Mesenchymal stem cell (in vitro differentiated cells and primary cell): ENCODE measurements at regions not wholly inside any gene's neighbourhood (a gene's known extent, or its start where the extent isn't known, plus 50 kb on each side); places are given as distances from the start of the nearest gene placed in this dataset.

Experiments used
- DNase-seq: peaks from one replicate; pipeline ENCODE4 v3.0.0-alpha.2; 2013
- H2AFZ ChIP-seq: one replicate; pipeline ENCODE4 v1.6.1; 2013; ENCODE audit warnings: low read depth, mild to moderate bottlenecking, control low read depth, inconsistent platforms, low read length, moderate library complexity
- H2AK5ac ChIP-seq: 2 replicates; pipeline ENCODE4 v1.6.1; 2013; ENCODE audit warnings: low read length, moderate library complexity, mild to moderate bottlenecking, inconsistent platforms; ENCODE audit not compliant: severe bottlenecking
- H2BK120ac ChIP-seq: one replicate; pipeline ENCODE4 v1.6.1; 2013; ENCODE audit warnings: low read depth, mild to moderate bottlenecking, inconsistent platforms, low read length, moderate library complexity
- H2BK12ac ChIP-seq, 2 experiments: one replicate each; pipeline ENCODE4 v1.6.1; 2013; ENCODE audit warnings: inconsistent platforms in 2 of 2, low read length in 2 of 2, mild to moderate bottlenecking in 2 of 2, moderate library complexity in 2 of 2, control low read depth in 1 of 2
- H2BK15ac ChIP-seq: one replicate; pipeline ENCODE4 v1.6.1; 2013; ENCODE audit warnings: mild to moderate bottlenecking, low read depth, inconsistent platforms; ENCODE audit not compliant: poor library complexity, severe bottlenecking
- H2BK5ac ChIP-seq: 2 replicates; pipeline ENCODE4 v1.6.1; 2013; ENCODE audit warnings: low read depth, mild to moderate bottlenecking, low read length, control low read depth, inconsistent platforms; ENCODE audit not compliant: poor library complexity, severe bottlenecking
- H3K14ac ChIP-seq, 2 experiments: one replicate each; pipeline ENCODE4 v1.6.1; 2013; ENCODE audit warnings: inconsistent platforms in 2 of 2, low read length in 2 of 2, control low read depth in 1 of 2, mild to moderate bottlenecking in 1 of 2, moderate library complexity in 1 of 2
- H3K18ac ChIP-seq, 2 experiments: one replicate each; pipeline ENCODE4 v1.6.1; 2013; ENCODE audit warnings: inconsistent platforms in 2 of 2, low read length in 2 of 2, control low read depth in 1 of 2, low read depth in 1 of 2, mild to moderate bottlenecking in 1 of 2
- H3K23ac ChIP-seq, 2 experiments: one replicate each; pipeline ENCODE4 v1.6.1; 2013; ENCODE audit warnings: inconsistent platforms in 2 of 2, low read length in 2 of 2, mild to moderate bottlenecking in 2 of 2, moderate library complexity in 2 of 2, control low read depth in 1 of 2
- H3K27ac ChIP-seq: 2 replicates; pipeline ENCODE4 v1.5.1; 2013; ENCODE audit warnings: mild to moderate bottlenecking, moderate library complexity, low read length, control low read depth, inconsistent platforms; ENCODE audit not compliant: poor library complexity, severe bottlenecking
- H3K27me3 ChIP-seq, 2 experiments: 2 replicates each; pipeline versions ENCODE4 v1.6.1 to v1.7.0; 2013; ENCODE audit warnings: low read length in 2 of 2, mild to moderate bottlenecking in 2 of 2, moderate library complexity in 2 of 2, control low read depth in 1 of 2, inconsistent platforms in 1 of 2; ENCODE audit not compliant: control insufficient read depth in 1 of 2, insufficient read depth in 1 of 2
- H3K36me3 ChIP-seq, 2 experiments: 2 replicates each; pipeline versions ENCODE4 v1.6.1 to v1.7.0; 2013; ENCODE audit warnings: low read length in 2 of 2, control low read depth in 1 of 2, inconsistent platforms in 1 of 2, low read depth in 1 of 2, mild to moderate bottlenecking in 1 of 2; ENCODE audit not compliant: insufficient read depth in 2 of 2, control insufficient read depth in 1 of 2
- H3K4ac ChIP-seq, 2 experiments: one replicate each; pipeline ENCODE4 v1.6.1; 2013; ENCODE audit warnings: inconsistent platforms in 2 of 2, low read length in 2 of 2, mild to moderate bottlenecking in 2 of 2, moderate library complexity in 2 of 2, control low read depth in 1 of 2, low read depth in 1 of 2
- H3K4me1 ChIP-seq: 2 replicates; pipeline ENCODE4 v1.6.1; 2013; ENCODE audit warnings: low read depth, low read length, control low read depth; ENCODE audit not compliant: control insufficient read depth, insufficient read depth
- H3K4me2 ChIP-seq: 2 replicates; pipeline ENCODE4 v1.6.1; 2013; ENCODE audit warnings: low read length, mild to moderate bottlenecking, inconsistent platforms; ENCODE audit not compliant: poor library complexity, severe bottlenecking
- H3K4me3 ChIP-seq, 2 experiments: 2 replicates each; pipeline versions ENCODE4 v1.5.1 to v1.7.0; 2013; ENCODE audit warnings: low read length in 2 of 2, mild to moderate bottlenecking in 2 of 2, control low read depth in 1 of 2, low read depth in 1 of 2; ENCODE audit not compliant: insufficient read depth in 1 of 2
- H3K79me1 ChIP-seq: replicated peaks from 2 replicates; pipeline ENCODE4 v1.6.1; 2013; ENCODE audit warnings: mild to moderate bottlenecking, control low read depth, low read length, inconsistent platforms; ENCODE audit not compliant: poor library complexity, severe bottlenecking
- H3K9ac ChIP-seq: 2 replicates; pipeline ENCODE4 v1.7.0; 2013; ENCODE audit warnings: mild to moderate bottlenecking, low read length, moderate library complexity
- H3K9me3 ChIP-seq: 2 replicates; pipeline ENCODE4 v1.7.0; 2013; ENCODE audit warnings: mild to moderate bottlenecking, low read length; ENCODE audit not compliant: control insufficient read depth
- H4K8ac ChIP-seq: one replicate; pipeline ENCODE4 v1.6.1; 2013; ENCODE audit warnings: inconsistent platforms, mild to moderate bottlenecking, low read length, moderate library complexity
- H4K91ac ChIP-seq: one replicate; pipeline ENCODE4 v1.6.1; 2013; ENCODE audit warnings: mild to moderate bottlenecking, low read length, inconsistent platforms
- WGBS: methylation state at CpG from one replicate; pipeline ENCODE4 v1.1.7; 2013; ENCODE audit warnings: mixed read lengths; 5-methylcytosine and 5-hydroxymethylcytosine counted together

GRCh38 chr7:8923164-8923806 is 489.9 kb downstream of the NXPH1 start:
- H3K4ac ChIP-seq, result no peak overlapping the region
- H3K36me3 ChIP-seq, result no peaks in the 10 kb centered on the region
- no peak overlapping the region for H3K9ac ChIP-seq
- no CpG with 5 or more reads among the region's 2 CpGs for WGBS
- no peak overlapping the region for H2AK5ac ChIP-seq
- no peak overlapping the region for H3K23ac ChIP-seq
- peaks cover 21% of the 10 kb centered on the region for H3K9me3 ChIP-seq
- H4K91ac ChIP-seq, result no peak overlapping the region
- no peak overlapping the region for H2BK5ac ChIP-seq
- no peak for DNase-seq
- no peak overlapping the region for H3K4me3 ChIP-seq
- no peak overlapping the region for H3K27ac ChIP-seq
- H3K27me3 ChIP-seq, result no peaks in the 10 kb centered on the region
- H3K14ac ChIP-seq, result no peak overlapping the region
- H3K4me2 ChIP-seq, result no peak overlapping the region
- no peak overlapping the region for H2BK12ac ChIP-seq
- H2BK15ac ChIP-seq, result no peak overlapping the region
- no peak overlapping the region for H4K8ac ChIP-seq
- no peak overlapping the region for H3K18ac ChIP-seq
- no peak overlapping the region for H2AFZ ChIP-seq
- H3K79me1 ChIP-seq, result no peaks in the 10 kb centered on the region
- no peaks in the 10 kb centered on the region for H3K4me1 ChIP-seq
- H2BK120ac ChIP-seq, result no peak overlapping the region

GRCh38 chr7:8931906-8932646 is 498.7 kb downstream of the NXPH1 start:
- peaks cover 44% of the 10 kb centered on the region for H3K9me3 ChIP-seq
- no peak overlapping the region for H4K91ac ChIP-seq

GRCh38 chr7:8932751-8933150 is 499.3 kb downstream of the NXPH1 start:
- Histone ChIP-seq H3K23ac (no peak overlapping the region), H3K9me3 (peaks cover 39% of the 10 kb centered on the region)
- 100% methylated on average over 1 of the region's 2 CpGs for WGBS

More at GRCh38 chr7:8931906-8932646, 498.7 kb downstream of the NXPH1 start:
- H2AFZ ChIP-seq, result no peak overlapping the region
- H3K36me3 ChIP-seq, result no peaks in the 10 kb centered on the region
- WGBS, result 80% methylated on average over 5 of the region's 8 CpGs
- H3K14ac ChIP-seq, result no peak overlapping the region
- no peak overlapping the region for H3K18ac ChIP-seq
- H3K4me3 ChIP-seq, result no peak overlapping the region
- H2BK15ac ChIP-seq, result no peak overlapping the region
- no peak overlapping the region for H4K8ac ChIP-seq
- H3K23ac ChIP-seq, result no peak overlapping the region
- no peaks in the 10 kb centered on the region for H3K4me1 ChIP-seq
- no peak overlapping the region for H3K9ac ChIP-seq
- no peaks in the 10 kb centered on the region for H3K27me3 ChIP-seq
- no peak overlapping the region for H2AK5ac ChIP-seq
- no peak overlapping the region for H2BK5ac ChIP-seq
- H2BK120ac ChIP-seq, result no peak overlapping the region
- no peak overlapping the region for H2BK12ac ChIP-seq
- H3K79me1 ChIP-seq, result no peaks in the 10 kb centered on the region
- H3K27ac ChIP-seq, result no peak overlapping the region
- H3K4ac ChIP-seq, result no peak overlapping the region
- no peak overlapping the region for H3K4me2 ChIP-seq
- peak; percentile 28 for DNase-seq

GRCh38 chr7:8937204-8937603 is 503.8 kb downstream of the NXPH1 start:
- Histone ChIP-seq H2AFZ (no peak overlapping the region), H3K4me2 (no peak overlapping the region), H3K27me3 (no peaks in the 10 kb centered on the region), H3K4ac (no peak overlapping the region), H3K4me3 (no peak overlapping the region), H2BK120ac (no peak overlapping the region), H2BK12ac (no peak overlapping the region), H4K8ac (no peak overlapping the region), H3K36me3 (no peaks in the 10 kb centered on the region), H3K14ac (no peak overlapping the region), H3K9ac (no peak overlapping the region), H2AK5ac (no peak overlapping the region), H3K4me1 (no peaks in the 10 kb centered on the region), H4K91ac (no peak overlapping the region), H3K27ac (no peak overlapping the region), H2BK15ac (no peak overlapping the region), H3K79me1 (no peaks in the 10 kb centered on the region), H2BK5ac (no peak overlapping the region), H3K18ac (no peak overlapping the region), H3K23ac (no peak overlapping the region), H3K9me3 (peaks cover 48% of the 10 kb centered on the region)
- 75% methylated on average over 2 of the region's 2 CpGs for WGBS
- DNase-seq, result no peak

More at GRCh38 chr7:8932751-8933150, 499.3 kb downstream of the NXPH1 start:
- Histone ChIP-seq H2BK120ac (no peak overlapping the region), H2AK5ac (no peak overlapping the region), H2AFZ (no peak overlapping the region), H3K18ac (no peak overlapping the region), H3K4me3 (no peak overlapping the region), H2BK12ac (no peak overlapping the region), H4K8ac (no peak overlapping the region), H3K79me1 (no peaks in the 10 kb centered on the region), H3K4ac (no peak overlapping the region), H3K36me3 (no peaks in the 10 kb centered on the region), H3K4me1 (no peaks in the 10 kb centered on the region), H4K91ac (no peak overlapping the region), H2BK15ac (no peak overlapping the region), H3K4me2 (no peak overlapping the region), H3K14ac (no peak overlapping the region), H3K27ac (no peak overlapping the region), H3K9ac (no peak overlapping the region), H2BK5ac (no peak overlapping the region), H3K27me3 (no peaks in the 10 kb centered on the region)
- no peak for DNase-seq
